ENCODE measurements at regions not wholly inside any gene's neighbourhood (a gene's known extent, or its start where the extent isn't known, plus 50 kb on each side); places are given as distances from the start of the nearest gene placed in this dataset.

DNA sequence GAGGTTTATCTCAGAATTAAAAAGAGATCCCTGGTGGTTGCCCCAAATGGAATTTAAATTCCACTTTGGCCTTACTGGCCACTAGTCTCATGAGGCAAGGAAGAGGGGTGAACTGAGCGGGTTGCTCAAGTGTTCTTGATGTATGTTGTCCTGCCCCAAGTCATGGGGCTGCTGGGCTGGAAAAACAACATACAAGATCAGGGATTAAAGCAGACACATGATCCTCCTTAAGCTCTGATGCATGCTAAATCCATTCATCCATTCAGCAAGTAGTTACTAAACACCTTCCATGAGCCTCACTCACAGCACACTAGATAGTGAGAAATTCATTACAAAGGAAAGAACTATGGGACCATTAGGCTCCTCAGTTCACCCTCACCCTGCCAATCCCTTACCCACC, 196.3 kb downstream of the MREG start:
- Histone ChIP-seq H3K27me3 (ENCODE audit: control insufficient read depth, insufficient read depth, low read length) (no peaks in the 10 kb centered on the region), H3K36me3 (ENCODE audit: control insufficient read depth, insufficient read depth, low read length) (no peaks in the 10 kb centered on the region), H3K4me3 (ENCODE audit: low read depth, low read length) (no peak overlapping the region)
- ChIA-PET POLR2A (no interaction called here), CTCF (interaction anchor here (1.2 kb wide), 1 partner anchor 13 kb away, joined by 4 read pairs; no protein-coding TSS in a partner anchor)
- TF ChIP-seq, protein P1, sequence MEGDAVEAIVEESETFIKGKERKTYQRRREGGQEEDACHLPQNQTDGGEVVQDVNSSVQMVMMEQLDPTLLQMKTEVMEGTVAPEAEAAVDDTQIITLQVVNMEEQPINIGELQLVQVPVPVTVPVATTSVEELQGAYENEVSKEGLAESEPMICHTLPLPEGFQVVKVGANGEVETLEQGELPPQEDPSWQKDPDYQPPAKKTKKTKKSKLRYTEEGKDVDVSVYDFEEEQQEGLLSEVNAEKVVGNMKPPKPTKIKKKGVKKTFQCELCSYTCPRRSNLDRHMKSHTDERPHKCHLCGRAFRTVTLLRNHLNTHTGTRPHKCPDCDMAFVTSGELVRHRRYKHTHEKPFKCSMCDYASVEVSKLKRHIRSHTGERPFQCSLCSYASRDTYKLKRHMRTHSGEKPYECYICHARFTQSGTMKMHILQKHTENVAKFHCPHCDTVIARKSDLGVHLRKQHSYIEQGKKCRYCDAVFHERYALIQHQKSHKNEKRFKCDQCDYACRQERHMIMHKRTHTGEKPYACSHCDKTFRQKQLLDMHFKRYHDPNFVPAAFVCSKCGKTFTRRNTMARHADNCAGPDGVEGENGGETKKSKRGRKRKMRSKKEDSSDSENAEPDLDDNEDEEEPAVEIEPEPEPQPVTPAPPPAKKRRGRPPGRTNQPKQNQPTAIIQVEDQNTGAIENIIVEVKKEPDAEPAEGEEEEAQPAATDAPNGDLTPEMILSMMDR (IDR thresholded peaks at IDR 0.05; ENCODE audit: insufficient read depth, low read depth, low read length) = no peak
- DNase-seq (ENCODE audit: low read depth) = no peak

- no peaks in the 10 kb centered on the region for H3K27me3 ChIP-seq (ENCODE audit: control insufficient read depth, insufficient read depth, low read length)
- no peaks in the 10 kb centered on the region for H3K36me3 ChIP-seq (ENCODE audit: control insufficient read depth, insufficient read depth, low read length)
- TF ChIP-seq, protein P1 (IDR thresholded peaks at IDR 0.05; ENCODE audit: insufficient read depth, low read depth, low read length) = no peak
- DNase-seq (ENCODE audit: low read depth) = no peak
- no peak overlapping the region for H3K4me3 ChIP-seq (ENCODE audit: low read depth, low read length)
- ChIA-PET POLR2A (no interaction called here), CTCF (no interaction called here)
These were observed 196.9 kb downstream of the MREG start for GRCh38 chr2:215816424-215816823.

DNA sequence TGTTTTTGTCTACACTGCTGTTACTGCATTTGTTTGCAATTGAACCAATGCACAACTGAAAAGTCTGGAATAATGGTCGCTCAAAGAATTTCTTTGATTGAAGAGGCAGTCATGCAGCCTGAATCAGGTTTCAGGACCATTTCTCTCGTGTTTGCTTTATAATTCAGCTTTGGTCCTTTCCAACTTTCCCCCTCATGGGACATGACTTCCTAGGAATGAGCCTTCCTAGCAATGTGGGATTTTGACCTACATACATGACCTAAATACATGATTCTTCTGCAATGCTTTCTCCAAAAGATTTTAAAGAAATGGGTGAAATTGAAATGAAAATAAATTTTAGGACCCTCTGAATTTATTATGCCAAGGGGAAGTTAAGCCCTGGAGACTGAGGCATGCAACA, 197.4 kb downstream of the MREG start:
- POLR2A ChIA-PET = no interaction called here

GRCh38 chr2:215812966-215813365, 200.4 kb downstream of the MREG start:
- Histone ChIP-seq H3K36me3 (ENCODE audit: control insufficient read depth, insufficient read depth, low read length) (no peaks in the 10 kb centered on the region), H3K4me3 (ENCODE audit: low read depth, low read length) (no peak overlapping the region), H3K27me3 (ENCODE audit: control insufficient read depth, insufficient read depth, low read length) (no peaks in the 10 kb centered on the region)
- DNase-seq (ENCODE audit: low read depth) = no peak
- ChIA-PET CTCF (interaction anchor here (0.6 kb wide), 1 partner anchor 164 kb away, joined by 3 read pairs; no protein-coding TSS in a partner anchor), POLR2A (interaction anchor here (0.6 kb wide), 1 partner anchor 17 kb away, joined by 4 read pairs; no protein-coding TSS in a partner anchor)
- TF ChIP-seq, protein P1 (IDR thresholded peaks at IDR 0.05; ENCODE audit: insufficient read depth, low read depth, low read length) = no peak

More for the DNA sequence above, 197.4 kb downstream of the MREG start:
- CTCF ChIA-PET = no interaction called here
- TF ChIP-seq, protein P1 (IDR thresholded peaks at IDR 0.05; ENCODE audit: insufficient read depth, low read depth, low read length) = no peak
- H3K27me3 ChIP-seq (ENCODE audit: control insufficient read depth, insufficient read depth, low read length) = no peaks in the 10 kb centered on the region
- H3K36me3 ChIP-seq (ENCODE audit: control insufficient read depth, insufficient read depth, low read length) = no peaks in the 10 kb centered on the region
- no peak for DNase-seq (ENCODE audit: low read depth)
- no peak overlapping the region for H3K4me3 ChIP-seq (ENCODE audit: low read depth, low read length)

- TF ChIP-seq, protein P1 (IDR thresholded peaks at IDR 0.05; ENCODE audit: insufficient read depth, low read depth, low read length) = no peak
- Histone ChIP-seq H3K27me3 (ENCODE audit: control insufficient read depth, insufficient read depth, low read length) (no peaks in the 10 kb centered on the region), H3K36me3 (ENCODE audit: control insufficient read depth, insufficient read depth, low read length) (no peaks in the 10 kb centered on the region), H3K4me3 (ENCODE audit: low read depth, low read length) (no peak overlapping the region)
- ChIA-PET CTCF (interaction anchor here (1.4 kb wide), 1 partner anchor 11 kb away, joined by 4 read pairs; no protein-coding TSS in a partner anchor), POLR2A (interaction anchor here (0.6 kb wide), 1 partner anchor 16 kb away, joined by 4 read pairs; no protein-coding TSS in a partner anchor)
- DNase-seq (ENCODE audit: low read depth) = no peak
These were observed 201.7 kb downstream of the MREG start for GRCh38 chr2:215811409-215812345.

All from BJ (cell line).